Natural killer cell treated with Interleukin-12 subunit alpha and Interleukin-12 subunit beta and Interleukin-15 and Interleukin-18, amount 100 ng/mL, for 72 hours (primary cell): ENCODE measurements at regions not wholly inside any gene's neighbourhood (a gene's known extent, or its start where the extent isn't known, plus 50 kb on each side); places are given as distances from the start of the nearest gene placed in this dataset.
"Not testable (repeated sequence)": the region's sequence is repeated elsewhere in the genome, so short reads cannot be mapped to it uniquely, and the experiment has no call there.

ENCODE experiments used
- ATAC-seq, 2 donors: fragments of 150-1000 bp; cut with Tn5 transposase in 1 of 2; sonication (Bioruptor Pico), chemical (Tn5 transposase) in 1 of 2; 2 replicates each; pipeline ENCODE4 v1.10.0; 2021
- DNase-seq: peaks from one replicate; pipeline ENCODE4 v3.0.0; 2022; ENCODE audit warnings: low spot score
- H3K27ac Mint-ChIP-seq, 2 donors: 1 replicate in 1 of 2; 2 replicates in 1 of 2; pipeline ENCODE4 v1.8.0; 2022; ENCODE audit warnings: mixed read lengths in 2 of 2, mild to moderate bottlenecking in 1 of 2, moderate library complexity in 1 of 2
- H3K27me3 Mint-ChIP-seq, 2 donors: 1 replicate in 1 of 2; 2 replicates in 1 of 2; pipeline ENCODE4 v1.8.0; 2022; ENCODE audit warnings: mixed read lengths in 2 of 2
- H3K36me3 Mint-ChIP-seq: one replicate; pipeline ENCODE4 v1.8.0; 2022; ENCODE audit warnings: mixed read lengths
- H3K4me1 Mint-ChIP-seq, 2 donors: 1 replicate in 1 of 2; 2 replicates in 1 of 2; pipeline ENCODE4 v1.8.0; 2022; ENCODE audit warnings: low read depth in 2 of 2, mixed read lengths in 2 of 2, mild to moderate bottlenecking in 1 of 2
- H3K4me3 Mint-ChIP-seq: one replicate; pipeline ENCODE4 v1.8.0; 2022; ENCODE audit warnings: mixed read lengths
- H3K9me3 Mint-ChIP-seq: 2 replicates; pipeline ENCODE4 v1.8.0; 2022; ENCODE audit warnings: mixed read lengths

- no peak overlapping the region for H3K27ac Mint-ChIP-seq
- H3K36me3 Mint-ChIP-seq = no peaks in the 10 kb centered on the region
- H3K27me3 Mint-ChIP-seq = peaks cover 7 to 18% of the 10 kb centered on the region in 2 donors
- no peaks in the 10 kb centered on the region for H3K4me1 Mint-ChIP-seq
- peak in 1 of 2 donors; percentile 38 for ATAC-seq
- H3K9me3 Mint-ChIP-seq = no peaks in the 10 kb centered on the region
- DNase-seq = no peak
- H3K4me3 Mint-ChIP-seq = no peak overlapping the region
Measured at GRCh38 chr2:109669731-109670130, 55.6 kb downstream of the SOWAHC start.

GRCh38 chr2:109670556-109671411 is 56.6 kb downstream of the SOWAHC start:
- Mint-ChIP-seq H3K36me3 (no peaks in the 10 kb centered on the region), H3K27ac (no peak overlapping the region), H3K9me3 (no peaks in the 10 kb centered on the region), H3K27me3 (peaks cover 8 to 18% of the 10 kb centered on the region in 2 donors), H3K4me1 (no peaks in the 10 kb centered on the region), H3K4me3 (no peak overlapping the region)
- DNase-seq (no peak), ATAC-seq (peak; percentile 26 to 60)

GRCh38 chr2:109674894-109675534 is 60.9 kb downstream of the SOWAHC start:
- Mint-ChIP-seq H3K27me3 (peaks cover 8 to 10% of the 10 kb centered on the region in 2 donors), H3K4me1 (no peaks in the 10 kb centered on the region), H3K36me3 (no peaks in the 10 kb centered on the region), H3K4me3 (no peak overlapping the region), H3K27ac (no peak overlapping the region), H3K9me3 (no peaks in the 10 kb centered on the region)
- DNase-seq (no peak), ATAC-seq (no peak)

GRCh38 chr2:109675666-109676345 is 61.6 kb downstream of the SOWAHC start:
- no peak for DNase-seq
- no peaks in the 10 kb centered on the region for H3K4me1 Mint-ChIP-seq
- H3K4me3 Mint-ChIP-seq = no peak overlapping the region
- H3K27ac Mint-ChIP-seq = no peak overlapping the region
- peaks cover 8 to 10% of the 10 kb centered on the region in 2 donors for H3K27me3 Mint-ChIP-seq
- no peaks in the 10 kb centered on the region for H3K36me3 Mint-ChIP-seq
- H3K9me3 Mint-ChIP-seq = no peaks in the 10 kb centered on the region
- ATAC-seq = peak; percentile 25 to 42

GRCh38 chr2:109676346-109676902 is 62.3 kb downstream of the SOWAHC start:
- no peak for DNase-seq
- peak in 1 of 2 donors; percentile 17 for ATAC-seq
- Mint-ChIP-seq H3K27ac (no peak overlapping the region), H3K4me1 (no peaks in the 10 kb centered on the region), H3K36me3 (no peaks in the 10 kb centered on the region), H3K27me3 (peaks cover 10 to 14% of the 10 kb centered on the region in 2 donors), H3K4me3 (no peak overlapping the region), H3K9me3 (no peaks in the 10 kb centered on the region)

- not testable (repeated sequence) for H3K9me3 Mint-ChIP-seq, H3K27ac Mint-ChIP-seq, ATAC-seq, DNase-seq, H3K4me3 Mint-ChIP-seq, H3K36me3 Mint-ChIP-seq, H3K4me1 Mint-ChIP-seq
- peaks cover 10 to 15% of the 10 kb centered on the region in 2 donors for H3K27me3 Mint-ChIP-seq
Measured at GRCh38 chr2:109677121-109677731, 63.1 kb downstream of the SOWAHC start.

GRCh38 chr2:109677835-109678580 is 63.8 kb downstream of the SOWAHC start:
- no peak for DNase-seq
- Mint-ChIP-seq H3K27ac (no peak overlapping the region), H3K4me1 (no peaks in the 10 kb centered on the region), H3K27me3 (peaks cover 10 to 15% of the 10 kb centered on the region in 2 donors), H3K9me3 (no peaks in the 10 kb centered on the region), H3K4me3 (no peak overlapping the region), H3K36me3 (no peaks in the 10 kb centered on the region)
- no peak for ATAC-seq

- H3K27ac Mint-ChIP-seq, H3K4me1 Mint-ChIP-seq, H3K4me3 Mint-ChIP-seq, H3K36me3 Mint-ChIP-seq, DNase-seq, H3K9me3 Mint-ChIP-seq: not testable (repeated sequence)
- peak in 1 of 2 donors; percentile 17 for ATAC-seq
- H3K27me3 Mint-ChIP-seq = peaks cover 7 to 15% of the 10 kb centered on the region in 2 donors
Measured at GRCh38 chr2:109678724-109679201, 64.6 kb downstream of the SOWAHC start.

- no peak overlapping the region for H3K27ac Mint-ChIP-seq
- H3K4me3 Mint-ChIP-seq = no peak overlapping the region
- no peaks in the 10 kb centered on the region for H3K9me3 Mint-ChIP-seq
- no peak for DNase-seq
- no peaks in the 10 kb centered on the region for H3K4me1 Mint-ChIP-seq
- no peaks in the 10 kb centered on the region for H3K36me3 Mint-ChIP-seq
- no peak for ATAC-seq
- peaks cover 7 to 15% of the 10 kb centered on the region in 2 donors for H3K27me3 Mint-ChIP-seq
Measured at GRCh38 chr2:109679225-109679624, 65.1 kb downstream of the SOWAHC start.

GRCh38 chr2:109679626-109680025 is 65.5 kb downstream of the SOWAHC start:
- Mint-ChIP-seq H3K27me3 (peaks cover 6 to 15% of the 10 kb centered on the region in 2 donors), H3K4me1 (no peaks in the 10 kb centered on the region), H3K9me3 (no peaks in the 10 kb centered on the region), H3K36me3 (no peaks in the 10 kb centered on the region), H3K27ac (no peak overlapping the region), H3K4me3 (no peak overlapping the region)
- ATAC-seq (no peak), DNase-seq (no peak)

- DNase-seq (no peak), ATAC-seq (no peak)
- Mint-ChIP-seq H3K4me3 (no peak overlapping the region), H3K9me3 (no peaks in the 10 kb centered on the region), H3K27me3 (peaks cover 9 to 20% of the 10 kb centered on the region in 2 donors), H3K36me3 (no peaks in the 10 kb centered on the region), H3K4me1 (no peaks in the 10 kb centered on the region), H3K27ac (no peak overlapping the region)
Measured at GRCh38 chr2:109680523-109681297, 66.5 kb downstream of the SOWAHC start.

GRCh38 chr2:109681633-109682380 is 67.6 kb downstream of the SOWAHC start:
- H3K9me3 Mint-ChIP-seq = no peaks in the 10 kb centered on the region
- ATAC-seq (no peak), DNase-seq (no peak)
- no peak overlapping the region for H3K27ac Mint-ChIP-seq
- no peaks in the 10 kb centered on the region for H3K4me1 Mint-ChIP-seq
- peaks cover 9 to 22% of the 10 kb centered on the region in 2 donors for H3K27me3 Mint-ChIP-seq
- H3K36me3 Mint-ChIP-seq = no peaks in the 10 kb centered on the region
- H3K4me3 Mint-ChIP-seq = no peak overlapping the region
